GM23338 (cell line): ENCODE measurements at regions not wholly inside any gene's neighbourhood (a gene's known extent, or its start where the extent isn't known, plus 50 kb on each side); places are given as distances from the start of the nearest gene placed in this dataset.

Experiments used
- ATAC-seq: fragments of 200-7000 bp; cut with Tn5 transposase; 3 replicates; pipeline ENCODE4 v1.9.1; 2020
- DNase-seq: peaks from one replicate; pipeline ENCODE4 v3.0.0-alpha.2; 2015; ENCODE audit warnings: low spot score
- H2AFZ ChIP-seq: fragments of 200-600 bp; sonication (generic); 2 replicates; pipeline ENCODE4 v1.8.0; 2016; ENCODE audit warnings: antibody characterized with exemption, mild to moderate bottlenecking, moderate library complexity
- H3F3A ChIP-seq: fragments of 200-600 bp; sonication (generic); replicated peaks from 2 replicates; pipeline ENCODE4 v1.8.0; 2017; ENCODE audit warnings: antibody characterized with exemption, mixed run types, low read depth
- H3K27ac ChIP-seq: fragments of 200-600 bp; sonication (generic); 2 replicates; pipeline ENCODE4 v1.6.1; 2016; ENCODE audit warnings: low read depth
- H3K27me3 ChIP-seq: fragments of 200-600 bp; sonication (generic); 2 replicates; pipeline ENCODE4 v1.8.0; 2016; ENCODE audit warnings: mild to moderate bottlenecking, mixed run types, moderate library complexity; ENCODE audit not compliant: insufficient read depth
- H3K36me3 ChIP-seq: fragments of 200-600 bp; sonication (generic); 2 replicates; pipeline ENCODE4 v1.8.0; 2016; ENCODE audit warnings: mild to moderate bottlenecking; ENCODE audit not compliant: insufficient read depth
- H3K4me1 ChIP-seq: fragments of 200-600 bp; sonication (generic); 2 replicates; pipeline ENCODE4 v1.8.0; 2016; ENCODE audit warnings: mild to moderate bottlenecking, moderate library complexity; ENCODE audit not compliant: insufficient read depth
- H3K4me2 ChIP-seq: fragments of 200-600 bp; sonication (generic); 2 replicates; pipeline ENCODE4 v1.7.1; 2017; ENCODE audit warnings: mixed run types
- H3K4me3 ChIP-seq: fragments of 200-600 bp; sonication (generic); 2 replicates; pipeline ENCODE4 v1.6.1; 2016; ENCODE audit warnings: mixed run types
- H3K79me2 ChIP-seq: fragments of 200-600 bp; sonication (generic); replicated peaks from 2 replicates; pipeline ENCODE4 v1.8.0; 2017; ENCODE audit warnings: mild to moderate bottlenecking; ENCODE audit not compliant: insufficient read depth
- H3K9me2 ChIP-seq: fragments of 200-600 bp; sonication (generic); 2 replicates; pipeline ENCODE4 v1.8.0; 2017; ENCODE audit not compliant: insufficient read depth
- H4K20me1 ChIP-seq: fragments of 200-600 bp; sonication (generic); replicated peaks from 2 replicates; pipeline ENCODE4 v1.8.0; 2017; ENCODE audit warnings: mild to moderate bottlenecking; ENCODE audit not compliant: insufficient read depth
- H3K27ac Mint-ChIP-seq: 2 replicates; pipeline ENCODE4 v1.8.0; 2020; ENCODE audit warnings: inconsistent platforms, mild to moderate bottlenecking, moderate library complexity, mixed read lengths
- H3K27me3 Mint-ChIP-seq: 3 replicates; pipeline ENCODE4 v1.8.0; 2022; ENCODE audit warnings: low read depth, mild to moderate bottlenecking, moderate library complexity, mixed read lengths, inconsistent platforms; ENCODE audit not compliant: insufficient read depth, poor library complexity
- H3K36me3 Mint-ChIP-seq: 3 replicates; pipeline ENCODE4 v1.8.0; 2021; ENCODE audit warnings: low read depth, mild to moderate bottlenecking, inconsistent platforms, moderate library complexity, mixed read lengths
- H3K4me1 Mint-ChIP-seq: 3 replicates; pipeline ENCODE4 v1.8.0; 2020; ENCODE audit warnings: mild to moderate bottlenecking, inconsistent platforms, mixed read lengths
- H3K4me3 Mint-ChIP-seq: 3 replicates; pipeline ENCODE4 v1.8.0; 2021; ENCODE audit warnings: moderate library complexity, mild to moderate bottlenecking, inconsistent platforms, mixed read lengths
- H3K9me3 Mint-ChIP-seq: 3 replicates; pipeline ENCODE4 v1.8.0; 2020; ENCODE audit warnings: moderate library complexity, mild to moderate bottlenecking, inconsistent platforms, mixed read lengths
- CREB1 ChIP-seq: fragments of 250-450 bp; sonication (Bioruptor Pico); IDR thresholded peaks from 2 replicates; pipeline ENCODE4 v1.5.0; 2020; ENCODE audit warnings: low read depth, mild to moderate bottlenecking, moderate library complexity
- CTCF ChIP-seq, 2 experiments: fragments of 200-600 bp in 1 of 2; sonication (generic) in 1 of 2; conservative IDR thresholded peaks; 2 replicates each; pipeline versions ENCODE4 v1.5.1 to v1.6.1; 2016 to 2017; ENCODE audit warnings: antibody characterized with exemption in 2 of 2, low read depth in 2 of 2, mild to moderate bottlenecking in 2 of 2, moderate library complexity in 1 of 2
- ETS1 ChIP-seq: IDR thresholded peaks from 2 replicates; pipeline ENCODE4 v1.6.1; 2016; ENCODE audit warnings: antibody characterized with exemption
- POLR2AphosphoS5 ChIP-seq: IDR thresholded peaks from 2 replicates; pipeline ENCODE4 v1.6.1; 2016; ENCODE audit warnings: antibody characterized with exemption, low read depth
- REST ChIP-seq: IDR thresholded peaks from one replicate; pipeline ENCODE4 v1.6.1; 2018; ENCODE audit warnings: antibody characterized with exemption; ENCODE audit not compliant: unreplicated experiment
- STAT1 ChIP-seq: IDR thresholded peaks from one replicate; pipeline ENCODE4 v1.6.1; 2016; ENCODE audit warnings: antibody characterized with exemption; ENCODE audit not compliant: unreplicated experiment
- ZNF462 ChIP-seq: fragments of 250-450 bp; sonication (Bioruptor Pico); IDR thresholded peaks from 2 replicates; pipeline ENCODE4 v1.5.0; 2020; ENCODE audit warnings: mild to moderate bottlenecking, moderate library complexity

GRCh38 chr10:36345807-36346206 lies 703.7 kb upstream of the FZD8 start:
- DNase-seq = no peak

More at GRCh38 chr10:36345807-36346206, 703.7 kb upstream of the FZD8 start:
- Histone ChIP-seq H4K20me1 (no peaks in the 10 kb centered on the region), H3K4me1 (no peaks in the 10 kb centered on the region), H3K4me3 (no peak overlapping the region), H3K27me3 (no peaks in the 10 kb centered on the region), H3K36me3 (no peaks in the 10 kb centered on the region), H3F3A (no peaks in the 10 kb centered on the region), H3K9me2 (peaks cover 9% of the 10 kb centered on the region; the same call in 1 of the 2 replicates), H2AFZ (no peak overlapping the region), H3K27ac (no peak overlapping the region), H3K79me2 (no peaks in the 10 kb centered on the region), H3K4me2 (no peak overlapping the region)
- no peak for TF ChIP-seq ZNF462 (CRISPR knock-in tag)
- no peak for TF ChIP-seq CTCF (conservative IDR thresholded peaks at IDR 0.05; ENCODE audit: low read depth in 2 of 2)
- no peak for TF ChIP-seq CREB1 (CRISPR knock-in tag)
- no peak for TF ChIP-seq POLR2AphosphoS5
- TF ChIP-seq ETS1 = no peak
- TF ChIP-seq REST = no peak
- TF ChIP-seq STAT1 = no peak
- Mint-ChIP-seq H3K36me3 (no peaks in the 10 kb centered on the region), H3K4me3 (no peak overlapping the region), H3K4me1 (peaks cover 5% of the 10 kb centered on the region; the same call in 1 of the 3 replicates), H3K27ac (no peak overlapping the region), H3K27me3 (no peaks in the 10 kb centered on the region), H3K9me3 (no peaks in the 10 kb centered on the region)
- ATAC-seq = no peak
